ENCODE measurements at regions not wholly inside any gene's neighbourhood (a gene's known extent, or its start where the extent isn't known, plus 50 kb on each side); places are given as distances from the start of the nearest gene placed in this dataset.

GRCh38 chr12:76611533-76611932, 52.0 kb upstream of the OSBPL8 start:
- Histone ChIP-seq H3K27me3 (ENCODE audit: control insufficient read depth, insufficient read depth, low read length) (no peaks in the 10 kb centered on the region), H3K36me3 (ENCODE audit: control insufficient read depth, insufficient read depth, low read length) (no peaks in the 10 kb centered on the region), H3K4me3 (ENCODE audit: low read depth, low read length) (no peak overlapping the region)
- TF ChIP-seq CTCF (IDR thresholded peaks at IDR 0.05; ENCODE audit: insufficient read depth, low read length, poor library complexity, severe bottlenecking) = no peak
- DNase-seq (ENCODE audit: low read depth) = peak; percentile 41

GRCh38 chr12:76614364-76614763, 54.8 kb upstream of the OSBPL8 start:
- no peak for DNase-seq (ENCODE audit: low read depth)
- no peaks in the 10 kb centered on the region for H3K36me3 ChIP-seq (ENCODE audit: control insufficient read depth, insufficient read depth, low read length)
- H3K4me3 ChIP-seq (ENCODE audit: low read depth, low read length) = no peak overlapping the region
- no peak for TF ChIP-seq CTCF (IDR thresholded peaks at IDR 0.05; ENCODE audit: insufficient read depth, low read length, poor library complexity, severe bottlenecking)
- no peaks in the 10 kb centered on the region for H3K27me3 ChIP-seq (ENCODE audit: control insufficient read depth, insufficient read depth, low read length)

DNA sequence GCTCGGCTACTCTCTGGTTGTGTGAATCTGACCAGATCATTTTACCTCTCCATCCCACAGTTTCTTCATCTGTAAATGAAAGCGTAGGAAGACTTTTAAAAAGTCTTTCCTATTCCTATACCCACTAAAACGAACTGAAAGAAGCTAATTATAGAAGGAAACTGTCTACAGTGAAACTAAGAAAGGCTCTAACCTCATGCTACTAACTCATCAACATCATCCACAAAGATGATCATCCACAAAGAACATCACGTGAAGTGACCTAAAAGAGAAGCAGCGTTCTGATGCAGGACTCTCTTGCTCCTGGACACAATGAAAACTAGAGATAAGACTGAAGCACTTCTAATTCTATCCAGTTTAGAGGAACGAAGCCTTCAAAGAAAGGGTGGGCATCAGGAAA, 58.5 kb upstream of the OSBPL8 start:
- Histone ChIP-seq H3K36me3 (ENCODE audit: control insufficient read depth, insufficient read depth, low read length) (no peaks in the 10 kb centered on the region), H3K27me3 (ENCODE audit: control insufficient read depth, insufficient read depth, low read length) (no peaks in the 10 kb centered on the region), H3K4me3 (ENCODE audit: low read depth, low read length) (no peak overlapping the region)
- DNase-seq (ENCODE audit: low read depth) = no peak
- no peak for TF ChIP-seq CTCF (IDR thresholded peaks at IDR 0.05; ENCODE audit: insufficient read depth, low read length, poor library complexity, severe bottlenecking)

DNA sequence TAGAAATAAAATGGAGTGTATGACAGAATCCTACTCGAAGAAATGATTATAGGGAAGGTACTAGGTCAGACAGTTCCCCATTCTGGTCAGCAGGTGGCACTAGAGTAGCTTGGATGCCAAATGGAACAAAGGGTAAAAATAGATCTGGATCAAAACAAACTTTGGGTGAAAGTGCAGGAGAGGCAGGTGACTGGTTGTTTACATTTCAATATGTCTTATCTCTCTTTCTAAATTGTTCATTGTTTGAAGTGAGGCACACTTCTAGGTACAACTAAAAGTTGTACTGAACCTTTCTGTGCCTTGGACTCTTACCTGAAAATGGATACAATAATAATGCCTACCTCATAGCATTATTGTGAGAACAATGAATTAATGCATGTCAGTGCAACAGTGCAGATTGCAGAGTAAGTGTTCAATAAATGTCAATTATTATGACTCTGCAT, 62.0 kb upstream of the OSBPL8 start:
- H3K4me3 ChIP-seq (ENCODE audit: low read depth, low read length) = no peak overlapping the region

DNA sequence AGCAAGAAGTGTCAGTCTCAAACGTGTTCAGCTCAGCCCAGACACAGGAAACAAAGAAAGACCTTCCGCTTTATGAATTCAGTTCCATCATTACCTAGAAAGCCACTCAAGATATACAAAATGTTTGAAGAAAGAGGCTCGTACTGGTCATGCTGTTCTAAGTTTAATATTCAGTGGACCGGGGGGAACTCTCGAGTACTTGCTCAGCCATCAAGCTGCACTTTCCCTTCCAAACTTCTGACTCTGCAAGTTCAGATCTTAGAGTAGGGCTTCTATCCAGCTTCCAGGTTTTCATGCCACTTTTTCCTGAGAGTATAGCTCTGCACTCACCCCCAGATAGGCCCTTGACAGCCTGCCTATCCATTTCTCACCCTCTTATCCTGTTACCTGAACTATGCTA, 62.8 kb upstream of the OSBPL8 start:
- Histone ChIP-seq H3K4me3 (ENCODE audit: low read depth, low read length) (no peak overlapping the region), H3K27me3 (ENCODE audit: control insufficient read depth, insufficient read depth, low read length) (no peaks in the 10 kb centered on the region), H3K36me3 (ENCODE audit: control insufficient read depth, insufficient read depth, low read length) (no peaks in the 10 kb centered on the region)
- no peak for DNase-seq (ENCODE audit: low read depth)
- TF ChIP-seq CTCF (IDR thresholded peaks at IDR 0.05; ENCODE audit: insufficient read depth, low read length, poor library complexity, severe bottlenecking) = no peak

More for the DNA sequence above, 62.0 kb upstream of the OSBPL8 start:
- peak; percentile 23 for DNase-seq (ENCODE audit: low read depth)
- TF ChIP-seq CTCF (IDR thresholded peaks at IDR 0.05; ENCODE audit: insufficient read depth, low read length, poor library complexity, severe bottlenecking) = peak; percentile 92
- H3K27me3 ChIP-seq (ENCODE audit: control insufficient read depth, insufficient read depth, low read length) = no peaks in the 10 kb centered on the region
- no peaks in the 10 kb centered on the region for H3K36me3 ChIP-seq (ENCODE audit: control insufficient read depth, insufficient read depth, low read length)

GRCh38 chr12:76622915-76623314, 63.3 kb upstream of the OSBPL8 start:
- H3K27me3 ChIP-seq (ENCODE audit: control insufficient read depth, insufficient read depth, low read length) = no peaks in the 10 kb centered on the region
- no peak for DNase-seq (ENCODE audit: low read depth)

More at GRCh38 chr12:76622915-76623314, 63.3 kb upstream of the OSBPL8 start:
- no peak overlapping the region for H3K4me3 ChIP-seq (ENCODE audit: low read depth, low read length)
- no peak for TF ChIP-seq CTCF (IDR thresholded peaks at IDR 0.05; ENCODE audit: insufficient read depth, low read length, poor library complexity, severe bottlenecking)
- no peaks in the 10 kb centered on the region for H3K36me3 ChIP-seq (ENCODE audit: control insufficient read depth, insufficient read depth, low read length)

All from kidney epithelial cell (primary cell).